DOHH2 (cell line): ENCODE measurements at regions not wholly inside any gene's neighbourhood (a gene's known extent, or its start where the extent isn't known, plus 50 kb on each side); places are given as distances from the start of the nearest gene placed in this dataset.
"Not testable (repeated sequence)": the region's sequence is repeated elsewhere in the genome, so short reads cannot be mapped to it uniquely, and the experiment has no call there.

Source experiments
- H3F3A ChIP-seq: fragments of 200-600 bp; sonication (generic), shearing (Covaris generic); 2 replicates; pipeline ENCODE4 v1.6.0; 2016; ENCODE audit warnings: antibody characterized with exemption, mild to moderate bottlenecking; ENCODE audit not compliant: control insufficient read depth, insufficient read depth
- H3K27ac ChIP-seq: fragments of 200-600 bp; sonication (generic); 2 replicates; pipeline ENCODE4 v1.5.1; 2014; ENCODE audit warnings: low read depth, mild to moderate bottlenecking, low read length, moderate library complexity
- H3K27me3 ChIP-seq: fragments of 200-600 bp; sonication (generic); 2 replicates; pipeline ENCODE4 v1.6.1; 2014; ENCODE audit warnings: mild to moderate bottlenecking, low read length, mixed read lengths; ENCODE audit not compliant: control insufficient read depth
- H3K36me3 ChIP-seq: fragments of 200-600 bp; sonication (generic); 2 replicates; pipeline ENCODE4 v1.6.1; 2014; ENCODE audit warnings: mild to moderate bottlenecking, low read length, moderate library complexity, mixed read lengths; ENCODE audit not compliant: control insufficient read depth
- H3K4me1 ChIP-seq: fragments of 200-600 bp; sonication (generic); 2 replicates; pipeline ENCODE4 v1.6.1; 2014; ENCODE audit warnings: mild to moderate bottlenecking, low read length, mixed read lengths; ENCODE audit not compliant: control insufficient read depth
- H3K4me2 ChIP-seq: fragments of 200-600 bp; sonication (generic); 2 replicates; pipeline ENCODE4 v1.6.0; 2014; ENCODE audit warnings: mild to moderate bottlenecking, low read length, moderate library complexity
- H3K4me3 ChIP-seq: fragments of 200-600 bp; sonication (generic); 2 replicates; pipeline ENCODE4 v1.5.1; 2014; ENCODE audit warnings: mild to moderate bottlenecking, low read length, mixed read lengths
- H3K79me2 ChIP-seq: fragments of 200-600 bp; sonication (generic); 2 replicates; pipeline ENCODE4 v1.6.1; 2014; ENCODE audit warnings: mild to moderate bottlenecking, low read length, mixed read lengths; ENCODE audit not compliant: control insufficient read depth
- H3K9me2 ChIP-seq: fragments of 200-600 bp; sonication (generic); replicated peaks from 2 replicates; pipeline ENCODE4 v1.6.1; 2014; ENCODE audit warnings: mild to moderate bottlenecking, low read length, mixed read lengths; ENCODE audit not compliant: control insufficient read depth
- H3K9me3 ChIP-seq: fragments of 200-600 bp; sonication (generic); 2 replicates; pipeline ENCODE4 v1.6.1; 2014; ENCODE audit warnings: antibody characterized with exemption, low read length, mixed read lengths; ENCODE audit not compliant: control insufficient read depth, insufficient read depth
- H4K20me1 ChIP-seq: fragments of 200-600 bp; sonication (generic); 2 replicates; pipeline ENCODE4 v1.6.0; 2014; ENCODE audit warnings: low read depth, mild to moderate bottlenecking, antibody characterized with exemption, low read length, moderate library complexity; ENCODE audit not compliant: control insufficient read depth, insufficient read depth
- EZH2phosphoT487 ChIP-seq: fragments of 200-600 bp; sonication (generic); IDR thresholded peaks from 2 replicates; pipeline ENCODE4 v1.6.1; 2017; ENCODE audit warnings: borderline replicate concordance, mild to moderate bottlenecking, antibody characterized with exemption, low read length, moderate library complexity, mixed read lengths
- TF ChIP-seq, protein P1 (sequence below): fragments of 200-600 bp; sonication (generic); IDR thresholded peaks from one replicate; pipeline ENCODE4 v1.5.1; 2014; ENCODE audit warnings: antibody characterized with exemption, mild to moderate bottlenecking, low read depth, low read length; ENCODE audit not compliant: poor library complexity, severe bottlenecking

- TF ChIP-seq, protein P1, sequence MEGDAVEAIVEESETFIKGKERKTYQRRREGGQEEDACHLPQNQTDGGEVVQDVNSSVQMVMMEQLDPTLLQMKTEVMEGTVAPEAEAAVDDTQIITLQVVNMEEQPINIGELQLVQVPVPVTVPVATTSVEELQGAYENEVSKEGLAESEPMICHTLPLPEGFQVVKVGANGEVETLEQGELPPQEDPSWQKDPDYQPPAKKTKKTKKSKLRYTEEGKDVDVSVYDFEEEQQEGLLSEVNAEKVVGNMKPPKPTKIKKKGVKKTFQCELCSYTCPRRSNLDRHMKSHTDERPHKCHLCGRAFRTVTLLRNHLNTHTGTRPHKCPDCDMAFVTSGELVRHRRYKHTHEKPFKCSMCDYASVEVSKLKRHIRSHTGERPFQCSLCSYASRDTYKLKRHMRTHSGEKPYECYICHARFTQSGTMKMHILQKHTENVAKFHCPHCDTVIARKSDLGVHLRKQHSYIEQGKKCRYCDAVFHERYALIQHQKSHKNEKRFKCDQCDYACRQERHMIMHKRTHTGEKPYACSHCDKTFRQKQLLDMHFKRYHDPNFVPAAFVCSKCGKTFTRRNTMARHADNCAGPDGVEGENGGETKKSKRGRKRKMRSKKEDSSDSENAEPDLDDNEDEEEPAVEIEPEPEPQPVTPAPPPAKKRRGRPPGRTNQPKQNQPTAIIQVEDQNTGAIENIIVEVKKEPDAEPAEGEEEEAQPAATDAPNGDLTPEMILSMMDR, result no peak
- no peak for TF ChIP-seq EZH2phosphoT487
- Histone ChIP-seq H3K4me1 (no peaks in the 10 kb centered on the region), H3K36me3 (no peaks in the 10 kb centered on the region), H3K4me2 (no peak overlapping the region), H3K27me3 (no peaks in the 10 kb centered on the region), H3K4me3 (no peak overlapping the region), H3K27ac (no peak overlapping the region), H3K79me2 (no peaks in the 10 kb centered on the region), H3K9me2 (no peaks in the 10 kb centered on the region), H3F3A (no peaks in the 10 kb centered on the region), H4K20me1 (no peaks in the 10 kb centered on the region), H3K9me3 (no peaks in the 10 kb centered on the region)
Measured at GRCh38 chr2:16348821-16349515, 316.7 kb downstream of the CYRIA start.

- H3F3A ChIP-seq, result no peaks in the 10 kb centered on the region
- no peaks in the 10 kb centered on the region for H3K79me2 ChIP-seq
- no peaks in the 10 kb centered on the region for H3K9me3 ChIP-seq
- H3K9me2 ChIP-seq, result no peaks in the 10 kb centered on the region
- H3K4me1 ChIP-seq, result no peaks in the 10 kb centered on the region
- no peaks in the 10 kb centered on the region for H3K27me3 ChIP-seq
- TF ChIP-seq, protein P1, result no peak
- TF ChIP-seq EZH2phosphoT487, result no peak
- no peak overlapping the region for H3K4me3 ChIP-seq
- H4K20me1 ChIP-seq, result no peaks in the 10 kb centered on the region
- no peak overlapping the region for H3K4me2 ChIP-seq
- H3K27ac ChIP-seq, result no peak overlapping the region
- no peaks in the 10 kb centered on the region for H3K36me3 ChIP-seq
Measured at GRCh38 chr2:16346671-16347070, 319.0 kb downstream of the CYRIA start.

GRCh38 chr2:16345231-16345630 lies 320.4 kb downstream of the CYRIA start:
- H3K4me3 ChIP-seq, H3K27ac ChIP-seq, H3K9me2 ChIP-seq, H3K4me1 ChIP-seq, H3K36me3 ChIP-seq, H3K4me2 ChIP-seq, H4K20me1 ChIP-seq, H3K79me2 ChIP-seq, H3K27me3 ChIP-seq, H3K9me3 ChIP-seq, H3F3A ChIP-seq: not testable (repeated sequence)

DNA sequence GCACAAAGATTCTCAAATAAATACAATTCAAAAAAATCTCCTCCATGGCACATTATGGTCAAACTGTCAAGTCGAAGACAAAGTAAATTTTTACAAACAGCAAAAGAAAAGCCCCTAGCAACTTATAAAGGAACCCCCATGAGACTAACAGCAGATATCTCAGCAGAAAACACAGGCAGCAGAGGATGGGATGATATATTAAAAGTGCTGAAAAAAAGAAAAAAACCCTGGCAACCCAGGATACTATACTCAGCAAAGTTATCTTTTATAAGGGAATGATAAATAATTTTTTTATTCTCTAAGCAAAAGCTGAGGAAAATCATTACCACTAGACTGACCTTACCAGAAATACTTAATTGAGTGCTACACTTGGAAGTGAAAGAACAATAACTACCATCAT lies 326.4 kb downstream of the CYRIA start:
- no peaks in the 10 kb centered on the region for H4K20me1 ChIP-seq
- H3K4me2 ChIP-seq, result no peak overlapping the region
- no peaks in the 10 kb centered on the region for H3K9me3 ChIP-seq
- no peaks in the 10 kb centered on the region for H3K79me2 ChIP-seq
- H3K27ac ChIP-seq, result no peak overlapping the region
- no peak overlapping the region for H3K4me3 ChIP-seq
- TF ChIP-seq, protein P1, result no peak
- no peak for TF ChIP-seq EZH2phosphoT487
- no peaks in the 10 kb centered on the region for H3K9me2 ChIP-seq
- H3F3A ChIP-seq, result no peaks in the 10 kb centered on the region
- H3K27me3 ChIP-seq, result no peaks in the 10 kb centered on the region
- H3K4me1 ChIP-seq, result no peaks in the 10 kb centered on the region
- H3K36me3 ChIP-seq, result no peaks in the 10 kb centered on the region
